SK-N-MC (cell line): ENCODE measurements at regions not wholly inside any gene's neighbourhood (a gene's known extent, or its start where the extent isn't known, plus 50 kb on each side); places are given as distances from the start of the nearest gene placed in this dataset.

Source experiments
- DNase-seq: peaks from one replicate; pipeline ENCODE4 v3.0.0-alpha.2; 2011; ENCODE audit warnings: low read depth, low spot score
- H3K27ac ChIP-seq: fragments of 200-600 bp; sonication (generic); 2 replicates; pipeline ENCODE4 v1.5.1; 2016; ENCODE audit warnings: mixed run types
- H3K36me3 ChIP-seq: fragments of 200-600 bp; sonication (generic); 2 replicates; pipeline ENCODE4 v1.6.1; 2017; ENCODE audit warnings: antibody characterized with exemption, low read length, mixed read lengths; ENCODE audit not compliant: insufficient read depth
- H3K4me3 ChIP-seq: fragments of 200-600 bp; sonication (generic); 2 replicates; pipeline ENCODE4 v1.5.1; 2016
- H3K9ac ChIP-seq: fragments of 200-600 bp; sonication (generic); 2 replicates; pipeline ENCODE4 v1.8.0; 2017; ENCODE audit warnings: mixed run types, mixed read lengths; ENCODE audit not compliant: insufficient read length
- H3K9me3 ChIP-seq: fragments of 200-600 bp; sonication (generic); 2 replicates; pipeline ENCODE4 v1.6.1; 2017; ENCODE audit warnings: low read depth, mild to moderate bottlenecking, antibody characterized with exemption, low read length, moderate library complexity, mixed read lengths
- EZH2 ChIP-seq: fragments of 200-600 bp; sonication (generic); IDR thresholded peaks from one replicate; pipeline ENCODE4 v1.6.1; 2017; ENCODE audit warnings: antibody characterized with exemption
- FOXP2 ChIP-seq: optimal IDR thresholded peaks from 2 replicates; pipeline ENCODE3; 2011; ENCODE audit warnings: mild to moderate bottlenecking, moderate library complexity; ENCODE audit not compliant: insufficient read depth; ENCODE audit errors: extremely low read length, control extremely low read depth
- POLR2AphosphoS5 ChIP-seq: IDR thresholded peaks from 2 replicates; pipeline ENCODE4 v1.6.1; 2012; ENCODE audit warnings: mild to moderate bottlenecking, low read depth, low read length, borderline replicate concordance

DNA sequence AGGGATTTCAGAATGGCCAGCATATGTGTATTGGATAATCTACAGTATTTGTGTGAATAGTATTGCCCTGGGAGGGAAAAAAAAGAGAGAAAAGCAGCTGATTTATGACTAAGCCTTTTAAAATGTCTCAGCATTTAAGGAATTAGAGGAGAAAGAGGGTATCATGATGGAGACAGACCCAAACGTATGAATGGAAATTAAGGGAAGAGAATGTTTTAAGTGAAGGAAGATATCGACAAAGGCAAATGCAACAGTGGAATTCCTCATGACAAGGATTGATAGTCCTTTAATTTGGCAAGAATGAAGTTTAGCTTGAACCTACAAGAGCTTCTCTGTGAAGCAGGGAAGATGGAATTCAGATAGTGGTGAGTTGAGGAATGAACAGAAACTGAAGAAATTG is 367.3 kb upstream of the POU3F2 start:
- DNase-seq = no peak
- TF ChIP-seq EZH2 (no peak), FOXP2 (no peak), POLR2AphosphoS5 (no peak)
- H3K9me3 ChIP-seq = no peaks in the 10 kb centered on the region
- no peak overlapping the region for H3K9ac ChIP-seq
- H3K4me3 ChIP-seq = no peak overlapping the region
- H3K36me3 ChIP-seq = no peaks in the 10 kb centered on the region
- no peak overlapping the region for H3K27ac ChIP-seq

DNA sequence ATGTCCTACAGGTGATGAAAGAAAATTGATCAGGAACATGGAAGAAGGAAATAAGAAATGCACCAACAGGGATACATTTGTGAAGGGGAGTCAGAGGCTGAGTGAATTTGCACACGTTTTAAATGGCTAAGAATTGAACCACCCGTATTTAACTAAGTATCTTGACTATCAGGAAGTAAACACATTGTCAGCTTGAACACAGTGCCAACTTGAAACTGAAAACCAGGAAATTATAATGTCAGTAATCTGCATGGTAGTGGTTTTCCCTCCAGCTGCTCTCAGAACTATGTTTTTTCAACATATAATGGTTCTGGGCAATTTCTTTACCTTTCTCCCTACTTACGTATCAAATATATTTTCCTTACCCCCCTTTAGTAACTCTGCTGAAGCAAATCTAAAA is 366.5 kb upstream of the POU3F2 start:
- no peak for DNase-seq
- Histone ChIP-seq H3K36me3 (no peaks in the 10 kb centered on the region), H3K4me3 (no peak overlapping the region), H3K9ac (no peak overlapping the region), H3K9me3 (no peaks in the 10 kb centered on the region), H3K27ac (no peak overlapping the region)
- TF ChIP-seq FOXP2 = no peak
- no peak for TF ChIP-seq POLR2AphosphoS5
- TF ChIP-seq EZH2 = no peak

DNA sequence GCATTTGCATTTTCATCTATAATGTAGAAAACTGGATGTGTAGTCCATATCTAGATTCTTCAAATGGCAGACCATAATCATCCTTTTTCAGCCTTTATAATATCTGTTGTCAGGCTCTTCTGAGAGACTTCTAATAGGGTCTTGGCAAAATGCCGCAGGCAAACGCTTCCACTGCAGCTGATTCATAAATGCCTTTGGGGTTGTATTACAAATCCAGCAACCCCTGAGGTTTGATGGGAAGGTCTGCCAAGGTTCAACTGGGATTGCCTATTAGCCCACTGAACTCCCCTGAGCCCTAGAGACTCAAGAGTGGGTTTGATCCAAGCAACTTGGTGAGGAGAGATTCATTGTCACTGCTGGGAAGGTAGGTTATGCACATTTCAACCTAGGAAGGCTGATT is 365.2 kb upstream of the POU3F2 start:
- Histone ChIP-seq H3K27ac (no peak overlapping the region), H3K36me3 (no peaks in the 10 kb centered on the region), H3K4me3 (no peak overlapping the region), H3K9me3 (no peaks in the 10 kb centered on the region), H3K9ac (no peak overlapping the region)
- TF ChIP-seq EZH2 = no peak
- TF ChIP-seq POLR2AphosphoS5 = no peak
- no peak for TF ChIP-seq FOXP2
- no peak for DNase-seq

DNA sequence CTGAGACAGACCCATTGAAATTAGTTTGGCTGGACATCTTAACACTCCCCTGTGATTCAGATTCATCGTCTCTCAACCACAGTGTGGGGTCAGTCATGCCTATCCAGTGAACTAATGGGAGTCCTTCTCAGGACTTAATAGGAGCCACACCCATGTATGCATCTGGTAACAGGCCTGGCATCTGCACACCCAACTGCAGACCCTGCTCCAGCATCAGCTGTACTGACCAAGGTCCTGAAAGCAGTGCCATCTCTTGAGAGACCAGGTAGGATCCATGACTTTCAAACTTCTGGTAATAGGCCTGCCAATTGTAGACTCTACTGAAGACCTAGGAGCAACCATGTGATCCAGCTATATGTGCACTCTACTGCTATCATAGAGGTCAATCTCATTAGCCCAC is 363.6 kb upstream of the POU3F2 start:
- Histone ChIP-seq H3K9ac (no peak overlapping the region), H3K4me3 (no peak overlapping the region), H3K9me3 (no peaks in the 10 kb centered on the region), H3K27ac (no peak overlapping the region), H3K36me3 (no peaks in the 10 kb centered on the region)
- DNase-seq = no peak
- TF ChIP-seq EZH2 = no peak
- TF ChIP-seq POLR2AphosphoS5 = no peak
- no peak for TF ChIP-seq FOXP2

DNA sequence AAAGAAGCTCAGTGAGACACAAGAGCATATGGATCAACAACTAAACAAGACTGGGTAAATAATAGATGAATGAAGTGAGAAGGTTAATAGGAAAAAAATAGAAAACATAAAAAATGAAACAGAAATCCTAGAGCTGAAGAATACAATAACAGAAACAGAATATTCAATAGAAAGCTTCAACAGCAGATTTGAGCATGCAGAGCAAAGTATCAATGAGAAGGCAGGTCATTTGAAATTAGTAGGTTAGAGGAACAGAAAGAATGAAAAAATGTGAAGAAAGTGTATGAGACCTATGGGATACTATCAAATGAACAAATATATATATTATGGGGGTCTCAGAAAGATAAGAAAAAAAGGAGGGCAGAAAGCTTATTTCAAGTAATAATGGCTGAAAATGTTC is 362.9 kb upstream of the POU3F2 start:
- Histone ChIP-seq H3K36me3 (no peaks in the 10 kb centered on the region), H3K9ac (no peak overlapping the region), H3K9me3 (no peaks in the 10 kb centered on the region), H3K4me3 (no peak overlapping the region), H3K27ac (no peak overlapping the region)
- no peak for TF ChIP-seq POLR2AphosphoS5
- no peak for TF ChIP-seq EZH2
- no peak for TF ChIP-seq FOXP2
- DNase-seq = no peak

DNA sequence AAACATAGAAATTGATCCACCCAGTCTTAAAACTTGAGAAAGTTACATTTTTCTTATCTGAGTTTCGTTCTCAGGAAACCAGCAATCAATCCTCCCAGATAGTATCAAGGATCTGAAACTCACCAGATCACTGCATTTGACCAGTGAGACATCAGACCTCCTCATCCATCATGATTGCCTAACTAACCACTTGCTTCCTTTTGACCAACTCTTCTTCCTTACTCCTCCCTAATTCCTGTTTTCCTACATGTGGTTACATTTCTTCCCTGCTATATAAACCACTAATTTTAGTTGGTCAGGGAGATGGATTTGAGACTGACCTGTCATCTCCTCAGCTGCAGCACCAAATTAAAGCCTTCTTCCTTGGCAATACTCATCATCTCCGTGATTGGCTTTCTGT is 357.1 kb upstream of the POU3F2 start:
- H3K9ac ChIP-seq = no peak overlapping the region
- TF ChIP-seq FOXP2 (no peak), EZH2 (no peak), POLR2AphosphoS5 (no peak)
- DNase-seq = no peak
- H3K27ac ChIP-seq = no peak overlapping the region
- H3K4me3 ChIP-seq = no peak overlapping the region
- H3K9me3 ChIP-seq = no peaks in the 10 kb centered on the region
- H3K36me3 ChIP-seq = no peaks in the 10 kb centered on the region

DNA sequence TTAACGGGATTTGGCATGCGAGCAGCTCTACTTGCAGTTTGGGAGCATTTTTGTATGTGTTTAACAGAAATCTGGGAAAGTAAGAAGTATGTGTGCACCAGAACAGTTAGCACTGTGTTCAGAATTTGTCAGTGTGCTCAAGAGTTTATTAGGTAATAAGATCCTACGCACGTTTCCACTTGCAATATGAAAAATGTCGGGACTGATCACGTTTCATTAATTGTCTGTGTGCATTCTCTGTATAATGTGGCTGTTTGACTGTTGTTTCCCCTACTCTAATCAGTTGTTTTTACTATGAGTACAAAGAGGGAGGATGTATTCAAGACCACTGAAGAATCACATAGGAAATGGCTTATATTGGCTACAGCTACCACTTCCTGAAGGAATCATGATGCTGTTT is 349.7 kb upstream of the POU3F2 start:
- no peak overlapping the region for H3K27ac ChIP-seq
- TF ChIP-seq EZH2 = no peak
- no peak for TF ChIP-seq FOXP2
- no peak for TF ChIP-seq POLR2AphosphoS5

DNA sequence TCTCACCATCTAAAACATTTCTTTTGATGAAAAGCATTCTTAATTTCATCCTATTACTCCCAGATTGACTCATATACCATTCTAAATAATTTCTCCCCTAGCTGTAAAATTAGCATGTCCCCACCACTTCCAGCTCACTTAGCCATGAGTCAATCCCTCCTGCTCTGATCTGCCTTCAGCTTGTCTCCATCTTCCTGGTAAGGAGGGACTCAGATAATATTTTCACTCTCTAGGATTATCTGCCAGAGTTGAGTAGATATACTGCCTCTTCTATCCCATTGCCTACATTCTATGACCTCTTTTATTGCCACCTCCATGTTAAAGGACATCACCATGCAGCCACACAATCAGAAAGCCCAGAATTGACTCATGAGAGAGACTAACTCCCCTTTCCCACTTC is 348.8 kb upstream of the POU3F2 start:
- TF ChIP-seq POLR2AphosphoS5 = no peak
- no peak for TF ChIP-seq EZH2
- no peak for TF ChIP-seq FOXP2
- DNase-seq = no peak
- H3K4me3 ChIP-seq = no peak overlapping the region
- H3K27ac ChIP-seq = no peak overlapping the region
- H3K36me3 ChIP-seq = no peaks in the 10 kb centered on the region
- H3K9ac ChIP-seq = no peak overlapping the region
- no peaks in the 10 kb centered on the region for H3K9me3 ChIP-seq

More for the DNA sequence above, 349.7 kb upstream of the POU3F2 start:
- Histone ChIP-seq H3K36me3 (no peaks in the 10 kb centered on the region), H3K9ac (no peak overlapping the region), H3K4me3 (no peak overlapping the region), H3K9me3 (no peaks in the 10 kb centered on the region)
- DNase-seq = no peak

DNA sequence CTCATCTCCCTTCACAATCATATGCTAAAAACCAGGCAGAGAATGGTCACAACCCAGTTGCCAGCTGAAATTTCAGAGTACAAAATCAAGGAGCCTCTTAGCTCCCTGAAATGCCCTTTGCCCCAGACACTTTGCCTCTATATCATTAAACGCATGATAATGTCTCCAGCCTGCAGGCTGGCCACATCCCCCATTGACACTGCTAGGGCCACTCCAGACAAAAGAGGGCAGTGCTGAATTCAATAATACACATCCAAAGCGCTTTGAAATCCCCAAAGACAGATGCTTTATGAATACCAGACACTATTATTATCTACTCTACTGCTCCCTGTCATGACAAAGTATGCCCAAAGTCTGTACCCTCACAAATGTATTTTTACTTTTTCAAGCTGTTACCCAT is 348.3 kb upstream of the POU3F2 start:
- no peak for TF ChIP-seq EZH2
- TF ChIP-seq POLR2AphosphoS5 = no peak
- no peak for TF ChIP-seq FOXP2
- DNase-seq = no peak
- Histone ChIP-seq H3K9me3 (no peaks in the 10 kb centered on the region), H3K9ac (no peak overlapping the region), H3K27ac (no peak overlapping the region), H3K4me3 (no peak overlapping the region), H3K36me3 (no peaks in the 10 kb centered on the region)
